ENCODE measurements at regions not wholly inside any gene's neighbourhood (a gene's known extent, or its start where the extent isn't known, plus 50 kb on each side); places are given as distances from the start of the nearest gene placed in this dataset.
"Not testable (repeated sequence)": the region's sequence is repeated elsewhere in the genome, so short reads cannot be mapped to it uniquely, and the experiment has no call there.

DNA sequence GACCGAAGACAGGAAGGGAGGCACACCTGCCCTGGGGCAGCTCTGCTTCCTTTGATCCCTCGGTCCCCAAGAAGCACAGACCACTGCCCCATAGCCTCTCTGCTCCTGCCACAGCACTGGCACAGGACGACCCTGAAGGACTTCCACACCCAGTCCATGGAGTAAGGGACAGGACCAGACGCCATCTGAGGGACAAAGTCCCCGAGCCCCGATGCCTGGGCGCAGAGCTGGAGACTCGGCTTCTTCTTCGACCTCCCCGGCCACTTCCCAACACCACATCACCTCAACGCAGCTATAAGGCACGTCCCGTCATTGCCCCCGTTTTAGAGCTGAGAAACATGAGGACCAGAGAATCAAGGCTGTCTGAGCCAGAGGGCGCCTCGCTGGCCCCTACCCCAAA, 310.5 kb downstream of the BRD1 start:
- no peak for TF ChIP-seq CTCF (IDR thresholded peaks at IDR 0.05; ENCODE audit: low read depth, low read length, missing control alignments)
- in situ Hi-C loops (cut with HindIII; ENCODE audit: low sequenced_read_pairs) = no loop called here
- H3K4me3 ChIP-seq (ENCODE audit: low read depth, low read length) = no peak overlapping the region
- DNase-seq (ENCODE audit: low read depth) = no peak

DNA sequence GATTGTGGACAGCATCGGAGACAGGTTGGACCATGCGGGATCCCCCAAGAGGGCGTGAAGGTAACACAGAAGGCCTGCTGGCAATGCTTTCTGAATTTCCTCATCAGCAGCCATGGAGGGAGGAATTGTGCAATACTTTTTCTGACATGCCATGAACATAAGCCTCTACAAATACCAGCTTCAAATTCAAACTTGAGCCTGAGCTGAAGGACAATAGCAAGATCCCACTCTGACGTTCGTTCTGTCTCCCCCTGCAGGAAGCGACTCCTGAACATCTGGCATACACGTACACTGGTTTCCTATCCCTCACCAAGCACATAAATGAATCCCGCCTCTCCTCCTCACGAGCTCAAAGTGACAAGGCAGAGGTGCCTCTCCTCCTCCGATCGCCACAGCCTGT, 312.2 kb downstream of the BRD1 start:
- no peak for TF ChIP-seq CTCF (IDR thresholded peaks at IDR 0.05; ENCODE audit: low read depth, low read length, missing control alignments)
- no peak for DNase-seq (ENCODE audit: low read depth)
- in situ Hi-C loops (cut with HindIII; ENCODE audit: low sequenced_read_pairs) = no loop called here
- no peak overlapping the region for H3K4me3 ChIP-seq (ENCODE audit: low read depth, low read length)

DNA sequence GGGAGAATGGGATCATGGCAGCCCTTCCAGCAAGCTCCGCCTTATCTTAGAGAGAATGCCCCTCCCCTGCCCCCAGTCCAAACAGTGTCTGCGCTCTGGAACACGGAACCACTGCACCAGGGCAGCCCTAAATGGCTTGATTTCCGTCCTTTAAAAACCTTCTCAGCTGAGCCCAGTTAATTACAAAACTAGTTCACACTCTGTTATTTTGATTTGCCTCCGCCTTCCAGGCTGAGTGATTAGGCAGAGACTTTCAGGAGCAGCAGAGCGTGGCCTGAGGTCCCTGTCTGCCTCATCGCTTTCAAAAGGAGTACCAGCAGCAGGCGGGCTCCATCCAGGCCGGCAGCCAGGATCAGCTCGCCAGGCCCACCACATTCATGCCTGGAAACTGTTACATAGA, 313.0 kb downstream of the BRD1 start:
- H3K4me3 ChIP-seq (ENCODE audit: low read depth, low read length) = no peak overlapping the region
- DNase-seq (ENCODE audit: low read depth) = no peak
- in situ Hi-C loops (cut with HindIII; ENCODE audit: low sequenced_read_pairs) = no loop called here
- no peak for TF ChIP-seq CTCF (IDR thresholded peaks at IDR 0.05; ENCODE audit: low read depth, low read length, missing control alignments)

- in situ Hi-C loops (cut with HindIII; ENCODE audit: low sequenced_read_pairs) = no loop called here
- no peak for TF ChIP-seq CTCF (IDR thresholded peaks at IDR 0.05; ENCODE audit: low read depth, low read length, missing control alignments)
- H3K4me3 ChIP-seq (ENCODE audit: low read depth, low read length) = no peak overlapping the region
- no peak for DNase-seq (ENCODE audit: low read depth)
Measured at GRCh38 chr22:49514211-49514610, 313.5 kb downstream of the BRD1 start.

DNA sequence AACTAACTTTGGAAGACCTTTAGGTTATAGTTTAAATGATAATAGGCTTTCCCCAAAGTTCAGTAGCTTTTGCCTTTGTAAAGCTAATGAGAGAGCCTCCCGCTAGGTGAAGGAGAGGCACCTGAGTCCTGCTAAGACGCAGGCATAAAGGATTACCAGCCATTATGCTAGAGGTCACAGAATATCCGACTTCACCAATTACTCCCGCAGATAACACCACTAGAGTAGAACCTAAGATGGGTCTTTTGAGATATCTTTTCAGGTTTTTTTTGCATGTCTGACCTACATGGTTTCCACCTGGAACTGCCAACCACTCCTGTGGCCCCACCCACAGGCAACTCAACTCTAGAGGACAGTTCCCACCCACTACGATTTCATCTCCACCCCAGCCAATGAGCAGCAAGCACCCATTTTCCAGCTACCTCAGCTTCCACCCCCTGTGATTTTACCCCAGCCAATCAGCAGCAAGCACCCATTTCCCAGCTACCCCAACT, 314.3 kb downstream of the BRD1 start:
- TF ChIP-seq CTCF (IDR thresholded peaks at IDR 0.05; ENCODE audit: low read depth, low read length, missing control alignments) = no peak
- no peak overlapping the region for H3K4me3 ChIP-seq (ENCODE audit: low read depth, low read length)
- in situ Hi-C loops (cut with HindIII; ENCODE audit: low sequenced_read_pairs) = no loop called here
- no peak for DNase-seq (ENCODE audit: low read depth)

- in situ Hi-C loops (cut with HindIII; ENCODE audit: low sequenced_read_pairs) = no loop called here
- TF ChIP-seq CTCF (IDR thresholded peaks at IDR 0.05; ENCODE audit: low read depth, low read length, missing control alignments) = no peak
- no peak for DNase-seq (ENCODE audit: low read depth)
- no peak overlapping the region for H3K4me3 ChIP-seq (ENCODE audit: low read depth, low read length)
Measured at GRCh38 chr22:49512487-49513165, 315.0 kb downstream of the BRD1 start.

DNA sequence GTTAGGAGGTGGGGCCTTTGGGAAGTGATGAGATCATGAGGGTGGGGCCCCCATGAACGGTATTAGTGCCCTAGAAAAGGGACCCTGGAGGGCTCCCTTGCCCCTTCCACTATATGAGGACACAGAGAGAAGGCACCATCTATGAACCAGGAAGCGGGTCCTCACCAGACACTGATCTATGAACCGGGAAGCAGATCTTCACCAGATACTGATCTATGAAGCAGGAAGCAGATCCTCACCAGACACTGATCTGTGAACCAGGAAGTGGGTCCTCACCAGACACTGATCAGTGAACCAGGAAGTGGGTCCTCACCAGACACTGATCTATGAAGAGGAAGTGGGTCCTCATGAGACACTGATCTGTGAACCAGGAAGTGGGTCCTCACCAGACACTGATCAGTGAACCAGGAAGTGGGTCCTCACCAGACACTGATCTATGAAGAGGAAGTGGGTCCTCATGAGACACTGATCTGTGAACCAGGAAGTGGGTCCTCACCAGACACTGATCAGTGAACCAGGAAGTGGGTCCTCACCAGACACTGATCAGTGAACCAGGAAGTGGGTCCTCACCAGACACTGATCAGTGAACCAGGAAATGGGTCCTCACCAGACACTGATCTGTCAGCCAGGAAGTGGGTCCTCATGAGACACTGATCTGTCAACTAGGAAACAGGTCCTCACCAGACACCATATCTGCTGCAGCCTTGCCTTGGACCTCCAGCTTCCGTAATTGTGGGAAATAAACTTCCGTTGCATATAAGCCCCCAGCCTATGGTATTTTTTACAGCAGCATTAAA, 316.1 kb downstream of the BRD1 start:
- in situ Hi-C loops (cut with HindIII; ENCODE audit: low sequenced_read_pairs); DNase-seq (ENCODE audit: low read depth); H3K4me3 ChIP-seq (ENCODE audit: low read depth, low read length): not testable (repeated sequence)
